Bone marrow (tissue), 2 donors: ENCODE measurements at regions not wholly inside any gene's neighbourhood (a gene's known extent, or its start where the extent isn't known, plus 50 kb on each side); places are given as distances from the start of the nearest gene placed in this dataset.
"Not testable (repeated sequence)": the region's sequence is repeated elsewhere in the genome, so short reads cannot be mapped to it uniquely, and the experiment has no call there.

Source experiments
- DNase-seq, 2 donors: peaks; one replicate each; lab custom pipeline; 2025; lab: John Stamatoyannopoulos, UW

DNA sequence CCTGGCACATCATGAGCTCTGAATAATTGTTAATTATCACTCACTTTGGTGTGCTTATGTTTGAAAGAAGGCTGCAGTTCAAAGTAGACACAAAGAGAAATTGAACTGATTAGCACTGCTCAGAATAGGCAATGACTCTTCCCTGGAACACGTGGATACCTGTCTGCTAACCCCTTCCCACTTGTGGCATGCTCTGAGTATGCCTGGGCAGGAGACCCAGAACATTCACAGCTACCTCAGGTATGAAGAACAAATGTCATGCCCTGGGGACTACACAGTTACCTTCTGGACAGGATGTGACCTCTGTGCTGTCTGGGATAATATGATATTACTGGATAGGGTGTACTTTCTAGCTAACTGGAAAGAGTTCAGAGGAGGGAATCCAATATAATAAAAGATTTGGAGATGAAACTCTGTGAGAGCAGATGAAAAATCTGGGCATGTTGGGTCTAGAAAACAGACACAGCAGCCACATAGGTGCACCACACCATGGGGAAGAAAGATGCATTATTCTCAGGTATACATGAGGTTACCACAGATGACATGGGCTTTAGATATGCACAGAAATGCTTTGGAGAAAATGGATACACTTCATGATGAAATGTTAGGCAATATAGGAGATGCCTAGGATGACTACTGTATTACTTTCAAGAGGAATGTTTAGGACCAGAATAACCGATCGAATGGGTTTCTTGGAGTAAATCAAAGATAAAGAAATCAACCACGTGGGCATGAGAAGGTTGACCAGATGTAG, 324.2 kb upstream of the PREP start:
- DNase-seq = no peak

DNA sequence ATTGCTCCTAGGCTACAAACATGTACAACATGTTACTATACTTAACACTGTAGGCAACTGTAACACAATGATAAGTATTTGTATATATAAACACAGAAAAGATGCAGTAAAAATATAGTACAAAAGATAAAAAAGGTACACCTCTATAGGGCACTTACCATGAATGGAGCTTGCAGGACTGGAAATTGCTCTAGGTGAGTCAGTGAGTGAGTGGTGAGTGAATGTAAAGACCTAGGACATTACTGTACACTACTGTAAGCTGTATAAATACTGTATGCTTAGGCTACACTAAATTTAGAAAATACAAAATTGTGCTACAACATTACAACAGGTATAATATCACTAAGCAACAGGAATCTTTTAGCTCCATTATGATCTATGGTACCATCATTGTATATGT, 312.0 kb upstream of the PREP start:
- no peak for DNase-seq

- no peak for DNase-seq
Measured at GRCh38 chr6:105713474-105714118, 310.7 kb upstream of the PREP start.

GRCh38 chr6:105711216-105711615, 308.3 kb upstream of the PREP start:
- DNase-seq = no peak

DNA sequence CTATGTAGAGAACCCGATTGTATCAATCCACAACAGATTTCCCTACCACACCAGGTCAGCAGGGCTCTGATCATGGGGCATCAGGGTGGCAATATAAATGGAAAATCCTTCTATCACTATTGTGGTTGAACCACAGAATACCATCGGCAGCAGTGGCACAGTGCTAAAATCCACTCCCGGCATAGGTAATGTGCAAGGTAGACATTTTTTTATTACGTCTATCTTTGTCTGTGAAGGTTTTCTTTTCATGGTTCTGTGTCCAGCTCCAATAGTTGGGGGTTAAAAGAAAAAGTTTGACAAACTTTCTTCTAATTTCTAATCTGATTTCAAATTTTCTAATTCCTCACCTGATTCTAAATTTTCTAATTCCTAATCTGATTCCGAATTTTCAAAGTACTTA, 302.7 kb upstream of the PREP start:
- DNase-seq = no peak

- DNase-seq = no peak
Measured at GRCh38 chr6:105695461-105695860, 292.6 kb upstream of the PREP start.

- peak in 1 of 2 donors; percentile 53 for DNase-seq
Measured at GRCh38 chr6:105692613-105693215, 289.8 kb upstream of the PREP start.

GRCh38 chr6:105691971-105692370, 289.1 kb upstream of the PREP start:
- DNase-seq = no peak

- no peak for DNase-seq
Measured at GRCh38 chr6:105691081-105691480, 288.2 kb upstream of the PREP start.

DNA sequence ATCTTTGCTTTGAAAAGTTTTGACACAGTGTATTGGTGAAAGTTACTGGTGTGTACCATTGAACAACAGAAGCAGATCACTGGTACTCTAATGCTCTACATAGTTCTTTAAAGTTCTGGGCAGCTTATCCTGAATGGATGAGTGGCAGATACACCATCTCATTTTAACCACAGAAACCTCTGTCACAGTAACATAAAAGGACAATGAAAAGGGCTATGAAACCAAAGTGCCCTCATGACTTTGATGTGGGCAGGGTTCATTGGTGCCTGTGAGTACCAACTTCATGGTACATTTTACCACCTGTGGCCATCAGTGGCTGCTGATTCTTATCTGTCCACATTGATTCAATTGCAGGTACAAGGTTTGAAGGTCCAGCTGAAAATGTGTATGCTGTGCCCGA, 285.7 kb upstream of the PREP start:
- DNase-seq = no peak

- not testable (repeated sequence) for DNase-seq
Measured at GRCh38 chr6:105686793-105687192, 283.9 kb upstream of the PREP start.

- no peak for DNase-seq
Measured at GRCh38 chr6:105681061-105681460, 278.2 kb upstream of the PREP start.

- no peak for DNase-seq
Measured at GRCh38 chr6:105680131-105680530, 277.2 kb upstream of the PREP start.

DNA sequence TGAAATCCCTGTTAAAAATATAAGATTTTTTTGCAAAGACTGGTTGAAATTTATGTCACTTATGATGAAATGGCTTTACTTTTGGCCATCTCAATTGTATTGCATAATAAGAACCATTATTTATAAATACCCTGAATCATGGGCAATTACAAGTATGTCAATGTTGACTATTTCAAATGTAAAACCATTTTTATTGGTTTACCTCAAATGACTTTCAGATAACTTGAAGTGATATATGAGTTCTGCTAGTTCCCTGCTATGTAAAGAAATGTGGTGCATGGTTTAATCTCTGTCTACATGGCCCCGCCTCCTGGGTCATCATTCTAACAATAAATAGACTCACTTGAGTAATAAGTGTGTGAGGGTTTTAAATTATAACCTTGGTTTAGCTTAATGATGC, 275.6 kb upstream of the PREP start:
- no peak for DNase-seq

DNA sequence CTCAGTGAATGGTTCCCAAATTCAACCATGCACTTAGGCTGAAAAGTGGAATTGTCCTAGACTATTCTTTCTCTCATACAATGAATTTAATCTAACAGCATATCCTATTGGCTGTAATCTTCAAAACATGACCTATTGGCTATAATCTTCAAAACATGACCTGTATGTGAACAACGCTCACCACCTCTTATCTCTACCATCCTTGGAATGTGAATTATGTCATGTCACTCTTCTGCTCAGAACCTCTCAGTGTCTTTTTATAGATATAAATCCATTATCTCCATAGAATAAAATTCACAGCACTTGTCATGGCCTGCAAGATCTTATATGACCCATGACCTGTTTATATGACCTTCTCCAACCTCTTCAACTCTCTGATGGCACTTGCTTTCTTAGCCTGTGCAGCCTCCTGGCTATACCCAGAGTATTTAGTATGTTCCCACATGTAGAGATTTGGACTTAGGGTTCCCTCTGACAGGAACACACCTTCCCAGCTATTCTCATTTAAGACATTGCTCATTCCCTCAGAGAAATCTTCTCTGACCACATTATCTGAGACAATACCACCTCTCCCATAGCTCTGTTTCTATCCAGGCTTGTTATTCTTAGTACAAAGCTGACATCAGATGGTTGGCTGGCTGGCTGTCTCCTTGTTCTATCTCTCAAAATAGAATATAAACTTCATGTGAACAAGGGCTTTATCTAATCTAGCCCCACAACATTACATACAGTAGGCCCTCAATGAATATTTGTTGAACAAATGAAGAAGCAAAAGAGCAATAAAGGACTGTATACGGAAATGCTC, 275.0 kb upstream of the PREP start:
- DNase-seq = no peak

DNA sequence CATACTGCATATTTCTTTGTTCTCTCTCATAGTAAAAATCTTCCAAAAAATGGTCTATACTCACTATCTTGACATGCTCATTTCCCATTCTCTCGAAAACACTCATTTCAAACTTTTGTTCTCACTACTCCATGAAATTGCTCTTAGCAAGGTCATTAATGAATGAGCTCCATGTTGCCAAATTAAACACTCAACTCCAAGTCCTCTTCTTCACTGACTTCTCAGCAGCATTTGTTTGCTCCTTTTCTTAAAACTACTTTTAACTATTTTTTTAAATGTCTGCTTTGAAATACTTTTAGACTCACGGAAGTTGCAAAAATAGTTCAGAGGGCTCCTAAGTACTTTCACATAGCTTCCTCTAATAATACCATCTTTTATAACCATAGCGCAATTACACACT, 274.0 kb upstream of the PREP start:
- no peak for DNase-seq

- DNase-seq = no peak
Measured at GRCh38 chr6:105675715-105676397, 273.0 kb upstream of the PREP start.

DNA sequence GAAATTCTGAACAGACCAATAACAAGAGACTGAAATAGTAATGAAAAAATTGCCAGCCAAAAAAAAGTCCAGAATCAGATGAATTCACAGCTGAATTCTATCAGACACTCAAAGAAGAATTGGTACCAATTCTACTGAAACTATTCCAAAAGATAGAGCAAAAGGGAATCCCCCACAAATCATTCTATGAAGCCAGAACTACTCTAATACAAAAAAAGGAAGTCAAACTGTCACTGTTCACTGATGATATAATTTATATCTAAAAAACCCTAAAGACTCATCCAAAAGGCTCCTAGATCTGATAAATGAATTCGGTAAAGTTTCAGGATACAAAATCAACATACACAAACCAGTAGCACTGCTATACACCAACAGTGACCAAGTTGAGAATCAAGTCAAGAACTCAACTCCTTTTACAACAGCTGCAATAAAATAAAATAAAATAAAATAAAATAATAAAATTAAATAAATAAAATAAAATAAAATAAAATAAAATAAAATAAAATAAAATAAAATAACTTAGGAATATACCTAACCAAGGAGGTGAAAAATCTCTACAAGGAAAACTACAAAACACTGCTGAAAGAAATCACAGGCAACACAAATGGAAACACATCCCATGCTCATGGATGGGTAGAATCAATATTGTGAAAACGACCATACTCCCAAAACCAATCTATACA, 270.1 kb upstream of the PREP start:
- DNase-seq = not testable (repeated sequence)

GRCh38 chr6:105669232-105669631, 266.4 kb upstream of the PREP start:
- no peak for DNase-seq

DNA sequence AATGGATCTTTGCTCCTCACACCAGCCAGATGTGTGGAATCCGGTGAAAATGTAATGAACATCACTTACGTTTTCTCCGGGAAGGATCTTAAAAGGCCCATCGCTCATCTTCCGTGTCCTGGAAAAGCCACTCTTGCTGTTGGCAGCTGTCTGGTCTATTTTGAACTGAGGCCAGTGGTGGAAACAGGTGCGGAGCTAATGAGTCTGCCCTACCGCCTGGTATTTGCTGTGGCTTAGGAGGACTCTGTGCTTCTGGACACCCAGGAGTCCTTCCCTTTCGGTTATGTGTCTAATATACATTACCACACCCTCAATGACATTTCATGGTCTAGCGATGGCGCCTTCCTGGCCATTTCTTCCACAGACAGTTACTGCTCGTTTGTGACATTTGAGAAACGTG, 264.2 kb upstream of the PREP start:
- no peak for DNase-seq

DNA sequence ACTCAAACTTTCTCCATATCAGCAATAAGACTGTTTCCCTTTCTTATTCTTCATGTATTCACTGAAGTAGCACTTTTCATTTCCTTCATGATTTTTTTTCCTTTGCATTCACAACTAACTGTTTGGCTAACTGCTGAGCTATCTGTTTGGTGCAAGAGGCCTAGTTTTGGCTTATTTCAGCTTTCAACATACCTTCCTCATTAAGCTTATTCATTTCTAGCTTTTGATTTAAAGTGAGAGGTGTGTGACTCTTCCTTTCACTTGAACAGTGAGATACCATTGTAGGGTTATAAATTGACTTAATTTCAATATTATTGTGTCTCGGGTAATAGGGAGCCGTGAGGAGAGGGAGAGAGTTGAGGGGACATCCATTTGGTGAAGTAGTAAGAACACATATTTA, 262.0 kb upstream of the PREP start:
- no peak for DNase-seq
